ENCODE measurements at regions not wholly inside any gene's neighbourhood (a gene's known extent, or its start where the extent isn't known, plus 50 kb on each side); places are given as distances from the start of the nearest gene placed in this dataset.

- TF ChIP-seq CTCF (IDR thresholded peaks at IDR 0.05) (no peak), POLR2A (IDR thresholded peaks at IDR 0.05) (no peak)
Measured at GRCh38 chr12:5348057-5348456, 83.9 kb upstream of the NTF3 start.

Data from adrenal gland (tissue), 5 donors.